Activated gamma-delta T cell treated with Interleukin-2 at 50 U/mL for 16 hours (primary cell): ENCODE measurements at regions not wholly inside any gene's neighbourhood (a gene's known extent, or its start where the extent isn't known, plus 50 kb on each side); places are given as distances from the start of the nearest gene placed in this dataset.

Experiments
- DNase-seq: peaks from one replicate; pipeline ENCODE4 v3.0.0-alpha.2; 2020

DNA sequence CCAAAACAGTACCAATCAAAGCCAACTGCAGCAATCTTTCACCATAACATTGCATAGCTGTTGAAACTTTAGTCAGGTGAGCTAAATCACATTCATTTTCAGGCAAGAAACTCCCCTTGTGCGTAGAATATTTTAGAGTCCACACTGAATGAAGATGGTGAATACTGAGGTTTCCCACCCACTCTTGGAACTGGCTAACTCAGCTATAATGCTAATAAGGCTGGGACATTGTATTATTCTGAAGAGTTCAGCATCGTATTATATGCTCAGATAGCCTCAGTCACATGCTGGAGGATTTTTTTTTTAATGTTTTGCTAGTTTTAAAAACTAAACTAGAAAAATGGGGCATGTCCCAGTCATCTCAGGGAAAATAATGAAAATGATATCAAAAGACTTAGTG lies 352.3 kb upstream of the FMN2 start:
- no peak for DNase-seq

DNA sequence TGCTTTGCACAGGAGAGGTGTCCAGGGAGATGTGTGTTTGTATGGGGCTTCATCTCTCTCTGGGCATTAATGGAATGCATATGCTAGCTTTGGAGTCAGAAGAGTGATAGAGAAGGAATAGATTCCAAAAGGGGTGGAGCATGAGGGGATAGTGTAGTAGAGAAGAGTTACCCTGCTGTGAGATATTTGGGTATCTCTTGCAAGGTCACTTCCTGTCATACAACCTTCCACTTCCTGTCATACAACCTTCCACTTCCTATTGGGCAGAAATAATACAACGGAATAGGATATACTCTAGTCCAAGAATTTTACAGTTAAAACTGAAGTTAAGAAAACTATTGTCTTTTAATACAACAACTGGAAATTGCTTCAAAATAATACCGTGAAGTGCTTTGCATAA lies 351.8 kb upstream of the FMN2 start:
- no peak for DNase-seq

DNA sequence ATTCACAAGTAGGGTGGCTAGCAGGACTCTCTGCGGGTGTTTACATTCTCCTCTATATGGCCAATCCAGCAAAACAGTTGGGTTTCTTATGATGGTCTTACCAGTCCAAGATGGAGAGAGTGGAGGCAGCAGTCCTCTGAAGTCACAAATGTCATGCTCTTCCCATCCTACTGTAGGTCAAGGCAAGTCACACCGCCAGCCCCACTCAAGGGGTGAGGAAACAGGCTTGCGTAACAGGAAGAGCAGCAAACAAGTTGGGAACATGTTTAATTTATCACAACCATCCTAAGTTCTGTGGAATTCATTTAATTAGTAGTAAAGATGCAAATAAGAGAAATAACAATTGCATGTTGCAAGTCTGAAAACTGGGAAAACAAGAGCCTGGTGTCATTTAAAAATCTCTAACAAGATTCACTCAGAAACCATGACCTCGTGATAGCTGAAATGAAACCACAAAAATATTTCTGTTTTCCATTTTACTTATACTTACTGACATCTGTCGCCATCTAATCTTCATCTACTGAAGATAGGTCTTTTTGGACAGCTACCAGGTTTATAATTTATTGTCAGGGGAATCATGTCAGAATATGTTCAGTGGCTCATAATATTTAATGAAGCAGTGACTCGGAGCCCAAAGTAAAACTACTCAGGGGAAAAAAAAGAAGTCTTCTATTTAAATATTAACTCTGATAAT lies 349.1 kb upstream of the FMN2 start:
- no peak for DNase-seq

DNA sequence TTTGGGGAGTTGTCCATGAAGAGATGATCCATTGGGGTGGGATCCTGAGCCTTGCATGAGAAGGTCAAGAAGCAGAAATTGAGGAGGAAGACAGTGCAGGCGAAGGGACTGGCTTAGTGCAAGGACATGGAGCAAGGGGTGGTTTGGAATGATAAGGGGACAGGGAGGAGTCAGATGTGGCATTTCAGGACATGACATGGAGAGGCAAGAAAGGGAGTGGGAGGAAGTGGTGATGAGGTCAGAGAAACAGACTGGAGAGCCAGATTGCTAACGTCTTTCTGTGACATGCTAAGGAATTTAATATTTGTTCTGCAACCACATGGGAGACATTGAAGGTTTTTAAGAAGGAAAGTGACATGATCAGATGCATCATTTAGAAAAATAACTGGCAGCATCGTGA lies 346.8 kb upstream of the FMN2 start:
- DNase-seq, result no peak

DNA sequence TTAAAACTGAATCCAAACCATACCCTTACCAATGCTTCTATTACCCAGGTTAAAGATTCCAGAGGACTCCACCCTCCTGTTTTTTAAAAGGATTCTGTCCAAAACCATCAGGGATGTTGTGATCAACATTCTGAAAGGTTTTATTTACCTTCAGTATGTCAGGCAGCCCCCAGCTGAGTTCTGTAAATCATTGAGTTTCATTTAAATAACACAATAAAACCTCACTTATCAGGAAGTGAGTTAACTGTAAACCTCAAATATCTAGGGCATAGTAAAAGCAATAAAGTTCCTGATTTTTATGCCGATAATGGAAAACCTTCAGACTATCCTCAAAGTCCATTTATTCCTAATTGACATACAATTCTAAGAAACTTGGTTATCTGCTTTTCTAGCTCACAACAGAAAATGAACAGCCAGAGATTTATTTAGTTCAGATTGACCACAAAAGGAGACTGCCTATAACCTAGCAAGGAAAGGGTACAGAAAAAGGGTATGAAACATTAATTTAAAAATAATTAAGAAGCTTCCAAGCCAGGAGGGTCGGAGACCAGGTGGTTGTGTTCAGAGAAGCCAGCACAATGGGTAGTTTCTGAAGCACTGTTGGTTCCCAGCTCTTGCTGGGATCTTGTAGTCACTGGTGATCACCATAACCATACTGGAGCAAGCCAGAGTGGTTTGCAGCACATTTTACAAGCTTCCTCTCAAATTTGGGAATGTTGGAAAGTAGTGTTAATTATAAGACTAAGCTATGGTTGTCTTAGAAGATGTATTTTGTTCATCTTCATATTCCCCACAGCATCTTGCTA lies 336.4 kb upstream of the FMN2 start:
- no peak for DNase-seq

DNA sequence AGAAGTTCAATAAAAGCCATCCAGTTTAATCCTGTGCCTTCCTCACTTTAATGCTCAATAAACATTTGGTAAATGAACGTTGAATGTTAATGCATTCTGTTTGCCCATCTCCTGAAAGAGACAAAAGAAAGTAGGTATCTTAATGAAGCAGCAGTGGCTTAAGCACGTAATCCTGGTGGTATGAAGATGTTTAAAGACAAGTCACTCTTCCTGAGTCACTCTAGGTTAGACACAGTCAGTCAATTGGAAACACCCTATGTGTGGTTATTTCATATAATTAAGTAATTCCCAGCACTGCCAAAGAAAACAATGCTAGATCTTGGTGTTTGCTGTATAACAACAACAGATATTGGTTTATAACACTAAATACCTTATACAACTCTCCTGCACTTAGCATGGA lies 334.0 kb upstream of the FMN2 start:
- no peak for DNase-seq

DNA sequence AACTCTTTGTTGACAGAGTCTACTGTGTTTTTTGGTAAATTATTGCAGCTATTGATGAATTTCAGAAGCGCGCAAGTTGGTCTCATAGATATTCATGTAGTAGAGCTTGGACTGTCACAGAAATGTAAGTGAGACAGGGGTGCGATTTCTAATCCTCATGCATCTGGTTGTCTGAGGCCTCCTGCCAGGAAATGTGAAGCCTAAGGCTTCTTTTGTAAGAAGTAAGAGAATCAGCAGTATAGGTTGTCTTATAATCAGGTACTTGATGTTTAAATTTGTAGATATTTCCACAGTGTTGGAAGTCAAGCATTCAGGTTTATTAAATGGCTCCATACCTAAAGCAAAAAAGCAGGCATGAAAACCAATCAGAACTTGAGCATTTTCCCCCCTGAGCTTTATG lies 332.9 kb upstream of the FMN2 start:
- DNase-seq, result no peak

DNA sequence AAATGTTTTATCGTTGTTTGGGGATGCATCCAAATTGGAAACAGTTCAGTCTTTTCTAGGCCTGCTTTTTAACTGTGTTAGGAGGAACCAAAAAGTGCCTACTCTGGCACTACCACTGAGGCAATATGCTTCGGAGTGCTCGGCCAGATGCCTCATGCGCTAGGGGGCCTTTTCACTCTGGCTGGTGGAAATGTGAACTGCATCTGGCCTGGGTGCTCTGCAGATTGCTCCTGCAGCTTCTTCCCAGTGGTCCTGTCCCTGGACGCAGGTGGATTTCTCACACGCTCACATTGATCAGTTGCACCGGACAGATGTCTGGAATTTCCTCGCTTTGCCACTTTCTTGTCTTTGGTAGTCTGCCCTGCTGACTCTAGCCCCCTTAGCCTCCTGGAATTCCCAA lies 330.2 kb upstream of the FMN2 start:
- no peak for DNase-seq

DNA sequence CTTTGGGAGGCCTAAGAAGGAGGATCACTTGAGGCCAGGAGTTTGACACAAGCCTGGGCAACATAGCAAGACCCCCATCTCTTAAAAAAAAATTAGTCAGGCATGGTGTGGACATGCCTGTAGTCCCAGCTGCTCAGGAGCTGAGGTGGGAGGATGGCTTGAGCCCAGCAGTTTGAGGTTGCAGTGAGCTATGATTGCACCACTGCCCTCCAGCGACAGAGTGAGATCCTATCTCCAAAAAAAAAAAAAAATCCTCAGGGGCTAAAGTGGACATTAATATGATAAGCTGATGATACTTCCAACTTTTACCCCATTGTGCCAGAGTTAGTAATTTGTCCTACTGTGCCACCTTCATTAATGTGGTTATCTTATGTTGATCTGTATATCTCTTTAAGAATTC lies 327.8 kb upstream of the FMN2 start:
- no peak for DNase-seq

DNA sequence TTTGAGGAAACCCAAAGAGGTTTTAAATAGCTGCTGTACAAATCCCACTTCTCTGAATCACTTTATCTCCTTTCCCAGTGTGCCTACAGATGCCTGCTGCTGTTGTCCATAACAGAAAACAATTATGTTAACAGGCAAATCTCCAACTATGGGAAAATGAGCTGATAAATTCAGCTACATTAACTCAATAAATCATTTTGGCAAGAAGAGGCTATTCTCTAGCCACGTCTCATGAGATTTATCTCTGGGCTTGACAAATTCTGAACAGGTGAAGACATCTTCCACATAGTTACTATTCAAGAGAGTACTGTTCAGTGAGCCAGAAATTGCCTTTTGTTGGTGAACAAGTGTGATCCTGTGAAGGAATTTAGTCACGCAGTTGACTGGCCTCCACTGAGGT lies 327.1 kb upstream of the FMN2 start:
- DNase-seq, result no peak

DNA sequence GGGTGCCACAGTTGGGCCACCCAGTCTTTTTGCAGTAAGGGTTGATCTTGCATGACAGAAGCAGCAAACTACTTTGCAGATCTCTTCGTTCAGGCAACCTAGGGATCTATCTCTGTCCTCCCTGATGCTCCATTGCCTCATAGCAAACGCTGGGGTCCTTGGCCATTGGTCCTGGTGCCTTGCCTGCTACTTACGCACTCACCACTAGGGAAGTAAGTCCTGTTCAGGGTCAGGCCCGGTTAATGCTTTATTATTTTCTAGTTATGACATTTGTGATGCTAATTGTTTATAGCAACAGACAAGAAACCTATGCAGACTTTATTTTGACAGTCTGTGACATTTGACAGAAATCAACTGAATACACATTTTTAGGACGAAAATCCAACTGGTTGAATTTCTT lies 326.5 kb upstream of the FMN2 start:
- DNase-seq, result no peak

DNA sequence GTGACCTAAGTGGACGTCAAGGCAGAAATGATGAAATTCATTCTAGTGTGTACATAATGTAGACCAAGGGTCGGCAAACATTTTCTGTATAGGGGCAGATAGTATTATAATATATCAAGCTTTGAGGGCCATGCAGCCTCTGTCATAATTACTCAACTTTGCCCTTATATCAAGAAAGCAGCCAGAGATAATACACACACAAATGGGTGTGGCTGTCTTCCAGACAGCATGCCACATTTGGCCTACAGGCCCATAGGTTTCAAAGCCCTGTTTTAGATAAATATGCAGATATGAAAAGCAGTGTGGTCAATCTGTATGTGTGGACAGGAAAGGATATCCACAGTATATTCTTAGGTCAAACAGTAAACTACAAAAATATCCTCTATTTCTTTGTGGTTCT lies 320.1 kb upstream of the FMN2 start:
- no peak for DNase-seq

DNA sequence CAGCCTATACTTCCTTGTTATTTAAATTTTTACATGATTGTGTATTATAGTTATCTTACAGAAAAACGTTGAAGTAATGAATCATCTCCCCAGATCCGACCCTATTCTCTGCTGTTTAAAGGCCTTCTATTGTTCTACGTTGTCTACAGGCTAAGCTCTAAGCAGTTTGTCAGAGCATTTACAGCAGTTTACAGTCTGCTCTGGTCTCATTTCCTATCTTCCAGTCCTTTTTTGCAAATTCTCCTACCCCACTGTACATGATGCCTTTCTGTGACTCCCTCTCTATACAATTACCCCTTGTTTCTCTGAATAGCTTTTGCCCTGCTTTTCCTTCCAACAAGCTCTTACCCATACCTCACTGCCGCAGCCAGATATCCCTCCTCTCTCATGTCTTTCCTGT lies 319.2 kb upstream of the FMN2 start:
- DNase-seq, result no peak

DNA sequence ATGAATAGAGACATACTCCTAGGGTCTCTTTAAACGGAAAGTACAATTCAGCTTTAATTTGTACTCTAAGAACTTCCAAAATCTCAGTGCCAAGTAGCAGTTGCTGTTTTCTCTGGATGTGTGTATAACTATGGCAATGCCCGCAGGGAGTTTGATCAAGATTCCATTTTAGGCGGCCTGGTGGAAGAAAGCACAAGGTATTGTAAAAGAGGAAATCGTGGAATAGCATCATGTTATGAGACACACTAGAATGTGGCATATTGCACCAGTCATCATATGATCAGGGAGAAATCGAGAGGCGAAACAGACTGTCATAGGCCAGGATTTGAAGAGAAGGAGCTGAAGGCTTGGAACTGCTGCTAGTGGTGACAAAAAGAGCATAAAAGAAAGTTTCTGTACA lies 316.2 kb upstream of the FMN2 start:
- no peak for DNase-seq

DNA sequence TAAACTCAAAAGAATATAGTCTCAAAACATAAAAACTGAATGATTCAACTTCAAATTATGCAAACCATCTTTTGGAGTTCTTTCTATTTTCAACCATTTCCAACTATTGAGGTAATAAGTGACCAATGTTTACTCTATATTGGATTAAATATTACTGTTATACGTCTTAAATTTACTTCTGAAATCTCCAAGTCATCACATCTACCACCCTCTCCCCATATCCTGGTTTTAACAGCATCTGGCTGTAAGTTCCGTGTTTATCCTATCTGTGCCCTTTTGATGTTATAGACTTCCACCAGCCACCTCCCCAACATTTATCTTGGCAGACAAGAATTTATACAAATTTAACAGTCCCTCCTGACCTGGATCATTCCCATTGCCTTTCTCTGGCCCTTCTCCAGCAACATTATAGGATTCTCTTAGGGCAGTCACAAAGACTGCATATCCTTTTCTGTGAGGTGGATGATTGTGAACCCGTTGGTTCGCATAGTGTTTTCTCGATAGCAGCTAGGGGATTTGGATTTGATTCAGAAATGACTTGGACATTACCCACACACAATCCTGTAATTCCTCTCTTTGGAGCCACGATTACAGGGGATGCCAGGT lies 313.4 kb upstream of the FMN2 start:
- DNase-seq, result no peak

DNA sequence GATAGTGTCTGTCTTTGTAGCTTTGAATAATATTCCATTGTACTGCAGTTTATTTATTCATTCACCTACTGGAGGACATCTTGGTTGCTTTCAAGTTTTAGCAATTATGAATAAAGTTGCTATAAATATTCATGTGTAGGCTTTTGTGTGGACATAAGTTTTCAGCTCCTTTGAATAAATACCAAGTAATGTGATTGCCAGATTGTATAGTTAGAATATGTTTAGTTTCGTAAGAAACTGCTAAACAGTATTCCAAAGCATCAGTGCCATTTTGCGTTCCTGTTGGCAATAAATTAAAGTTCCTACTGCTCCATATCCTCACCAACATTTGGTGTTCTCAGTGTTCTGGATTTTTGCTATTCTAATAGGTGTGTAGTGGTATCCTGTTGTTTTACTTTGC lies 311.7 kb upstream of the FMN2 start:
- DNase-seq, result no peak

DNA sequence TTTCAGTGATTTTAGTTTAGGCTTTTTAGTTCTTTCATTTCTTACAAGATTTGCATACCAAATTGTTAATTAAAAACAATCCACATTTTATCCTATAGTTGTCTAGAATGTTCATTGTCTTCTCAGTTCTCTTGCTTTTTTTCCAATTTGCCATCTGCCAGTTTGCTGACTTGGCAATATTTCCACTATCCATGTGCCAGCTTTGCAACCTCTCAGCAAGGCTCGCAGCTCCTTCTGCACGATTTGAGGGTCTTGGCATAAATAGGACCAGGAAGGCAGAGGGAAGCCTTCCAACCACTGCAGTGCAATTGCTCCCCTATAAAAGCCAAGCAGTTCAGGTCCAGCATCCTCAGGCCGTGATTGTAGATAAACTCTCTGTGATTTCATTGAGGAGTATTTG lies 306.8 kb upstream of the FMN2 start:
- DNase-seq, result no peak

DNA sequence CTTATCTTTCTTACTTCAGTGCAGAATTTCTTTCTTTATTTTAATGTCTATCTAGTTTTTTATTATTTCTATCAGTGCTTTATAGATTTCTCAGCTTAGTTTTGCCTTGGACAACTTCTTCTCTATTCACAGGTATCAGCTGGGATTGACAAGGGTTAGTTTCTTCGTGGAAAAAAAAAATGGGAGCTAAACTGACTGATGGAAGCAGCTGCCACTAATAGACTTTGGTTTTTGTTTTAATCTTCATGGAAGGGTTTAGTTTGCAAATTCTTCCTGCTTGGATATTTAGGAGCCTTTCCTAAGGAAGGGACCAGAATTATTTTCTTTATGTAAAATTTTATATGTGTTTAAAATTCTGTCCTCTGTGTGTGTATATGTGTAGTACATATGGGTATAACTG lies 306.1 kb upstream of the FMN2 start:
- DNase-seq, result no peak

DNA sequence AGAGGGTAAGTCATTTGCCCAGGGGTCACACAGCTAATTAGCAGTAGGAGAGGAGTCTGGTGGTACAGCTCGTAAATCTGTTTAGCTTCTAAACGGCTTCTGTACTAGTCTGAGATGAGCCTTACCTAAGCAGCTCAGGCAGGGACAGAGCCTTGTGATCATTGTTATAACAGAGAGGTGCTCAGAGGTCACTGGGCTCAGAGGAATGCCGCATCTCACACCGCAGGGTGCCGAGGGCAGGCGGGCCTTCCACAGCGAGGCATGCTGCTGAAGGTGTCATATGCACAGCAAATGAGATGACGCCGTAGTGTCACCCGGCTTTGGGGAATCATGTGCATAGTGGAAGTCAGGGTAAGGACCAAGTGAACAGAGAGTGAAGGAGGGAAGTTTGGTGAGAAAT lies 305.2 kb upstream of the FMN2 start:
- DNase-seq, result no peak

DNA sequence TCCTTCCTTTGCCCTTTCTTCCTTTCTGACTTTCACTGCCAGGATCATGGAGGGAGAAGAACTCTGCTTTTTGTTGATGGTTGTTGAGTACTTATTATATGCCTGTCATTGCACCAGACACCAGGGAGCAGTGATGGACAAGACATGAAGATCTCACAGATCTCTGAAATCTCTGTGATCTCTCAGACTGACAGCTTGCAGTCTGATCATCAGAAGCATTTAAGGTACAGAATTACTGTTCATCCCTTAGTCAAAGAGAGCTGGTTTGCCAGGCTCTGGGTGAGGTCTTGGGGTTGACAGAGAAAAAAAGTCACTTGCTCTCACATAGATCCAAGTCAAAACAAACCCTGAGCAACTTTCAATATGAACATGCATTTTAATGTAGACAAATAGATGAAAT lies 299.5 kb upstream of the FMN2 start:
- no peak for DNase-seq

DNA sequence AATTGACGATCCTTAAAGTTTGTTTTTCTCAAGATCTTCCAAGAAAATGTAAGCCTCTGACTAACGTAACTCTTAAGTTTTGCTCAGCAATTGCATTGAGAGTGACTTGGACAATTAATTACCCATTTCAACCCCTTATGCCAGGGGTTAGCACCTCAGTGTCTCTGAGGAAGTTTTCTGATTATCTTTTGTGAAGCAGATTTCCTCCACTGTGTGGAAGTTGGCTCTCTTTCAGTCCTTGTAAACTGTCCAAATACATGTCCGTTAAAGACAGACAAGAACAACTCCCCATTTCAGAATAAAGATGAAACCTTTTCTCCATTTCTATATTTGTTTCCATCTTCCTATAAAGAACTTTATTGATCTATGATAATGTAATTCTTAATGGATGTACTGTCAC lies 296.4 kb upstream of the FMN2 start:
- DNase-seq, result no peak

DNA sequence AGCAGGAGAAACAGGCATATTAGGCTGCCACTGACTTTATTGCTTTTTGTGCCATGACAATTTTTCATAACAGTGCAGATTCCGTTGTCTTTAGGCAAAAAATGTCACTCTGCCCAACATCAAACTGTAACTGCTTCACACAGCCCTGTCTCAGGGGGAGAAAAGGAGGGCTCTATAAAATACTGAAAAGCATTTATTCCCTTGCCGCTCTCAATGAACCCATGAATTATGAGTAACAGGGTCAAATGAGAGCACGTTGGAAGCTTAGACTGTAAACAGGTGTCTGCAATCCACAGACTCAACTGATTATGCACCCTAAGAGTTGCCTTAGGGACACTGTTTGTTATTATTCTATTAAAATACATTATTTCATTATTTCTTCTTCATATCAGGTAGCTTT lies 292.1 kb upstream of the FMN2 start:
- DNase-seq, result no peak

DNA sequence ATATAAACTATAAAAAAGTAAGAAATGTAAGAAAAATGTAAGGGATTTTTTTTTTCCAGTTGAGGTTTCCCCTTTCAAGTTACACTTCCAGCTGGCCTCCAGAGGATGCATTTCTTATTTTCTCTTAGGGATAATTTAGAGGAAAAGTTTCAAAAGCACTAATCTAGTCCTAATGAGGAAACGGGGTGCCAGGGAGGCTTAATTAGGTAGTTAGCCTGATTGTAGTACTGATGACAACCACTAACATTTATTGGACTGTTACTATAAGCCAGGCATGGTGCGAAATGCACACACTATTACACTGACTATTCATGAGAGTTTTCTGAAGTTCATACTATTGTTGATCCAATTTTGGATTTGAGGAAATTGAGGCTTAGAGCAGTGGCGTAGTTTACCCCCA lies 290.8 kb upstream of the FMN2 start:
- DNase-seq, result no peak

DNA sequence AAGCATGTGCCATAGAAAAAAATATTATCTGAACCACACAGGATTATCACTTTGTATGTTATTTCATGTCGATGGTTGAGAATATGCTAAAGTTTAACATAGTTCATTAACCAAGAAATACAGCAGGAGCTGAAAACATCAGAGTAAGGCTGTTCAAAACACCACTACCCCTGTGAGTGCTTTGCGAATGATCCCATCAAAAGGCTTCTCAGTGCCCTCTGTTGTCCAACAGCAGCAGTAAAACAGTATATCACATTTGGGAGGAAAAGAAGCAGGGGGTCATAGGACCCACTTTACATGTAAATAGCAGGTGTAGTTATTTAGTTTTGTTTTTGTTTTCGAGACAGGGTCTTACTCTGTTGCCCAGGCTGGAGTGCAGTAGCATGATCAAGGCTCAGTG lies 289.4 kb upstream of the FMN2 start:
- DNase-seq, result no peak

DNA sequence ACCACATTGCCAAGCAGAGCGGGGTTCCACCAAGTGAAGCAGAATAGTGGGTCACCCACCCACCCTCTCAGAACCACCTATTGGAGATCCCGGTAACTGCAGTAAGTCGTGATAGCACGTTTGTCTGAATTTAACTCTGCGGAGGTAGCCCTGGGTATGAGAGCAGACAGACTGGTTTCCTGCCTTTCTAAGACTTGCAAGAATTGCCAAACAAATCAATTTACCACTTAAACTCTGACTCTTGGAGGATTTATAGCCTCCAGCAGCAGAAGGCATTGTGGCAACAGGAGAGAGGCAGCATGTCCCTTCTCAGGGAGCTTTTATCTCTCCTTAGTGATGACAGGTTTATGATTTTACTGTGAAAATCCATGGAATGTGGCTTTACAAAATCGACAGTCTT lies 287.9 kb upstream of the FMN2 start:
- DNase-seq, result no peak
